Duodenal mucosa (tissue), 2 donors: ENCODE measurements at regions not wholly inside any gene's neighbourhood (a gene's known extent, or its start where the extent isn't known, plus 50 kb on each side); places are given as distances from the start of the nearest gene placed in this dataset.

ENCODE experiments used
- H3K27ac ChIP-seq: one replicate; pipeline ENCODE4 v1.7.0; 2013; ENCODE audit warnings: low read depth, low read length
- H3K27me3 ChIP-seq, 2 donors: one replicate each; pipeline ENCODE4 v1.7.0; 2013; ENCODE audit warnings: low read length in 2 of 2, control low read depth in 1 of 2; ENCODE audit not compliant: insufficient read depth in 2 of 2, control insufficient read depth in 1 of 2
- H3K36me3 ChIP-seq, 2 donors: one replicate each; pipeline ENCODE4 v1.7.0; 2013; ENCODE audit warnings: low read length in 2 of 2, control low read depth in 1 of 2; ENCODE audit not compliant: insufficient read depth in 2 of 2, control insufficient read depth in 1 of 2
- H3K4me1 ChIP-seq, 2 donors: one replicate each; pipeline ENCODE4 v1.7.0; 2013; ENCODE audit warnings: low read length in 2 of 2, control low read depth in 1 of 2; ENCODE audit not compliant: insufficient read depth in 2 of 2, control insufficient read depth in 1 of 2
- H3K4me3 ChIP-seq, 2 donors: one replicate each; pipeline ENCODE4 v1.7.0; 2013; ENCODE audit warnings: low read length in 2 of 2, low read depth in 1 of 2
- H3K9ac ChIP-seq, 2 donors: one replicate each; pipeline ENCODE4 v1.7.0; 2013; ENCODE audit warnings: low read length in 2 of 2, low read depth in 1 of 2
- H3K9me3 ChIP-seq, 2 donors: one replicate each; pipeline ENCODE4 v1.7.0; 2013; ENCODE audit warnings: low read length in 2 of 2, control low read depth in 1 of 2; ENCODE audit not compliant: control insufficient read depth in 1 of 2

- no peaks in the 10 kb centered on the region for H3K9me3 ChIP-seq
- no peaks in the 10 kb centered on the region for H3K27me3 ChIP-seq
- no peak overlapping the region for H3K9ac ChIP-seq
- peaks cover 5 to 14% of the 10 kb centered on the region in 2 donors for H3K4me1 ChIP-seq
- H3K36me3 ChIP-seq: no peaks in the 10 kb centered on the region
- H3K27ac ChIP-seq: no peak overlapping the region
- H3K4me3 ChIP-seq: no peak overlapping the region
Measured at GRCh38 chr3:72432246-72432645, 416.0 kb downstream of the SHQ1 start.

DNA sequence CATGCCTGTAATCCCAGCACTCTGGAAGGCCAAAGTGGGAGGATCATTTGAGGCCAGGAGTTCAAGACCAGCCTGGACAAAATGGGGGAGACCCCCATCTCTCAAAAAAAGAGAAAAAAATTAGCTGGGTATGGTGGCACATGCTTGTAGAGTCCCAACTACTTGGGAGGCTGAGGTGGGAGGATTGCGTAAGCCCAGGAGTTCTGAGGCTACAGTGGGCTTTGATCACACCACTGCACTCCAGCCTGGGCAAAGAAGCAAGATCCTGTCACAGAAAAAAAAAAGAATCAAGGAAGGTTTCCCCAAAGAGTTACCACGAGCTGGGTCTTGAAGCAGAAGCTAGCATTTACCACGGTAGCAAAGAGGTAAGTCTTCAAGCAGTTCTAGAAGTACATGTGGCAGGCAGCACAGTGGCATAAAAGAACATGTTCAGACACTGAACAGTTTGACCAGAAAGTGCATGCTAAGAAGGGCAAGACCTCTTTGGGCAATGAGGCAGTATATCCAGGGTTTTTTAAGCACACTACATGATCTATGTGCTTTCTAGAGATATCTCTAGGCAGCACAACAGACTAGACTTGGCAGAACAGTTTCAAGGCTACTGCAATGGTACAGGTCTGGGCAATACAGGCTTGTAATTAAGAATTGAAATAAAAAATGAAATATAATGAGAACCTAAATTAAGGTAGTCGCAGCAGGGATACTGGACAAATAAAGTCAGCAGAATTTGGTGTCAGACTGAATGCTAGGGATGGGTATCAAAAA, 418.5 kb downstream of the SHQ1 start:
- no peak overlapping the region for H3K9ac ChIP-seq
- no peak overlapping the region for H3K4me3 ChIP-seq
- no peaks in the 10 kb centered on the region for H3K27me3 ChIP-seq
- no peak overlapping the region for H3K27ac ChIP-seq
- H3K4me1 ChIP-seq: peaks cover 15 to 28% of the 10 kb centered on the region in 2 donors
- no peaks in the 10 kb centered on the region for H3K36me3 ChIP-seq
- H3K9me3 ChIP-seq: no peaks in the 10 kb centered on the region

DNA sequence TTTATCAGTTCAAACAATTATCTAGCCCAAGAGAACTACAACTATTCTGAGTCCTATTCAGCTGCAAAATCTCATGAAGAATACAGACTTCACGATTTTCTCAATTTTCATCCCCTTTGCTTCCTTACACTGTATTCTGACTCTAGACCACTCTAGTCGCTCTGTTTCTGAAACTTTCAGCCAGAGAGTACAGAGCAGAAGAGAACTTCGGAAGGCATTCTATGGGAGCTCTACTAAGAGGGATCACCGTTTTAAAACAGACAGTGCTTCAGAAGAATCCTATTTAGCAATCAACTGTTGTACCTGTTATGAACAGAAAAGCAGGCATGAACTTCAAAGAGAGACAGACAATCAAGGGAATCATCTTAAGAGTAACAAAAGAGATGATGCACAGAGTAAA, 419.4 kb downstream of the SHQ1 start:
- H3K27ac ChIP-seq: no peak overlapping the region
- H3K9ac ChIP-seq: no peak overlapping the region
- no peaks in the 10 kb centered on the region for H3K27me3 ChIP-seq
- peaks cover 15 to 28% of the 10 kb centered on the region in 2 donors for H3K4me1 ChIP-seq
- no peaks in the 10 kb centered on the region for H3K9me3 ChIP-seq
- no peak overlapping the region for H3K4me3 ChIP-seq
- H3K36me3 ChIP-seq: no peaks in the 10 kb centered on the region

GRCh38 chr3:72427624-72428023, 420.6 kb downstream of the SHQ1 start:
- Histone ChIP-seq H3K27me3 (no peaks in the 10 kb centered on the region), H3K27ac (no peak overlapping the region), H3K36me3 (no peaks in the 10 kb centered on the region), H3K9ac (no peak overlapping the region), H3K4me3 (no peak overlapping the region), H3K4me1 (peaks cover 15 to 28% of the 10 kb centered on the region in 2 donors), H3K9me3 (no peaks in the 10 kb centered on the region)

DNA sequence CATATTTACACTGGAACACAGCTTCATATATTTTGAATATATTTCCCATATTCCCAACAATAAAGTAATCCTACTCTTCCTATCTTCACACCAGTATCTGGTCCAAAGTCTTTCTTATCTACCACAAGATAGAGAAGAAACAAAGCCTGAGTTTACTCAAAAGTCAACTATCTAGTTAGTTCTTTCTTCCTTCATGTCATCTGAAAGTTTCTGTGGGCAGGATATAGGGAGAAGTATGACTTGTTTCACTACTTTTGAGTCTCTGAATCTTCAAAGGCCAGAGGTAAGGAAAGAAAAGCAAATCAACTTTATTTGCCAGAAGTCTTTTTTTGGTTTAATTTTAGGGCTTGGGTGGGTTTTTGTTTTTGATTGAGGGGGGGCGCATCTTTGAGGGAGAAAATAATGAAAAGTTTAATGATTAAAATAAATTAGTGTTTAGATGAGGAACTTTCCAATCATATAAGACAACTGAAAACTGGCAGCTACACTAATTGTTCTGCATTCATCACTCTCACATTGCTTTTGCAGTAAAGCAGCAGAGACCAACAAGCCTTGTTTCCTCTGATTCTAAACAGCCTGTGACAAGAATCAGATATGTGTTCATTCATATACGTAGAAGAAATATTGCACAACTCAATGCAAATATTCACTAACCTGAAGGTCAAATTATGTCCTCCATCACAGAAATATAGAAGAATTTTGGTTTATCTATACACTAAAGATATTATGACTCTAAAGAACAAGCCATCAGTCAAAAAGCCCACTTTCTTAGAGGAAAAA, 421.4 kb downstream of the SHQ1 start:
- Histone ChIP-seq H3K36me3 (no peaks in the 10 kb centered on the region), H3K9me3 (no peaks in the 10 kb centered on the region), H3K27me3 (no peaks in the 10 kb centered on the region), H3K4me1 (peaks cover 15 to 28% of the 10 kb centered on the region in 2 donors), H3K9ac (no peak overlapping the region), H3K4me3 (no peak overlapping the region), H3K27ac (no peak overlapping the region)

- no peak overlapping the region for H3K27ac ChIP-seq
- peaks cover 15 to 23% of the 10 kb centered on the region in 2 donors for H3K4me1 ChIP-seq
- H3K9me3 ChIP-seq: no peaks in the 10 kb centered on the region
- H3K36me3 ChIP-seq: no peaks in the 10 kb centered on the region
- H3K9ac ChIP-seq: no peak overlapping the region
- H3K4me3 ChIP-seq: no peak overlapping the region
- no peaks in the 10 kb centered on the region for H3K27me3 ChIP-seq
Measured at GRCh38 chr3:72423643-72424042, 424.6 kb downstream of the SHQ1 start.

DNA sequence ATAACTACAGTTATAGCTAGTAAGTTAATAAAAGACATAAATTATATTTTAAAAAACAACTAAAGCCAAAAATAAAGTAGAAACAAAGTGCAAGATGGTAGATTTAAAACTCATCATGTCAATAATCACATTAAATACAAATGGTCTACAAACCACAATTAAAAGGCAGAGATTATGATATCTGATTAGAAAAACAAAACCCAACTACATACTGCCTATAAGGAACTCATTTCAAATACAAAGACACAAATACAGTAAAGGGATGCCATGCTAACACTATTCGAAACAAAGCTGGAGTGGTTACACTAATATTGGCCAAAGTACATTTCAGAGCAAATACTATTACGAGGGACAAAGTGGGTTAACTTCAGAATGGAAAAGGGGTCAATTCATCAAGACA, 426.5 kb downstream of the SHQ1 start:
- Histone ChIP-seq H3K27me3 (no peaks in the 10 kb centered on the region), H3K9me3 (no peaks in the 10 kb centered on the region), H3K4me1 (peaks cover 5 to 10% of the 10 kb centered on the region in 2 donors), H3K4me3 (no peak overlapping the region), H3K27ac (no peak overlapping the region), H3K9ac (no peak overlapping the region), H3K36me3 (no peaks in the 10 kb centered on the region)

DNA sequence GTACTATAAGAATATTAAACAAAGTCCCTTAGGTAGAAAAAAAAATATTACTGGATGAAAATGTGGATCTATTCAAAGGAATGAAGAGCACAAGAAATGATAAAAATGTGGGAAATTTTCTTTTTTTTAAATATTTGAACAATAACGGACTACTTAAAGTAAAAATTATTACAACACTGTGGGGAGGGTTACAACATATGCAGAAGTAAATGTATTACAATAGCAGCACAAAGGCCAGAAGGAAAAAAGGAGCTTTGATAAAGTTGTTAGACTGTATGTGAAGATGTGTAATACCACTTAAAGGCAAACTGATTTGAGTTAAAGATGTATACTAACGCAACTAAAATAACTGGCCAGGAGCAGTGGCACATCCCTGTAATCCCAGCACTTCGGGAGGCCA, 427.1 kb downstream of the SHQ1 start:
- Histone ChIP-seq H3K4me3 (no peak overlapping the region), H3K27me3 (no peaks in the 10 kb centered on the region), H3K9ac (no peak overlapping the region), H3K36me3 (no peaks in the 10 kb centered on the region), H3K9me3 (no peaks in the 10 kb centered on the region), H3K4me1 (peaks cover 0 to 3% of the 10 kb centered on the region in 2 donors), H3K27ac (no peak overlapping the region)

GRCh38 chr3:72418856-72419255, 429.4 kb downstream of the SHQ1 start:
- Histone ChIP-seq H3K27me3 (no peaks in the 10 kb centered on the region), H3K9ac (no peak overlapping the region), H3K4me1 (peaks cover 0 to 7% of the 10 kb centered on the region in 2 donors), H3K4me3 (no peak overlapping the region), H3K36me3 (no peaks in the 10 kb centered on the region), H3K27ac (no peak overlapping the region), H3K9me3 (no peaks in the 10 kb centered on the region)

- peaks cover 0 to 7% of the 10 kb centered on the region in 2 donors for H3K4me1 ChIP-seq
- no peaks in the 10 kb centered on the region for H3K9me3 ChIP-seq
- no peaks in the 10 kb centered on the region for H3K27me3 ChIP-seq
- no peaks in the 10 kb centered on the region for H3K36me3 ChIP-seq
- H3K27ac ChIP-seq: no peak overlapping the region
- H3K4me3 ChIP-seq: no peak overlapping the region
- no peak overlapping the region for H3K9ac ChIP-seq
Measured at GRCh38 chr3:72418244-72418643, 430.0 kb downstream of the SHQ1 start.
